Upper lobe of right lung (tissue), 1 donor: ENCODE measurements at regions not wholly inside any gene's neighbourhood (a gene's known extent, or its start where the extent isn't known, plus 50 kb on each side); places are given as distances from the start of the nearest gene placed in this dataset.

Source experiments
- ATAC-seq: fragments of 200-7000 bp; cut with Tn5 transposase; one replicate; pipeline ENCODE4 v1.9.1; 2020; ENCODE audit warnings: mild to moderate bottlenecking, moderate library complexity
- DNase-seq: peaks from one replicate; pipeline ENCODE4 v3.0.0-alpha.2; 2020
- H3K27ac ChIP-seq: fragments of 200-600 bp; one replicate; pipeline ENCODE4 v1.8.0; 2022
- H3K27me3 ChIP-seq: fragments of 200-600 bp; one replicate; pipeline ENCODE4 v1.8.0; 2022; ENCODE audit warnings: mild to moderate bottlenecking
- H3K36me3 ChIP-seq: fragments of 200-600 bp; one replicate; pipeline ENCODE4 v1.8.0; 2022
- H3K4me1 ChIP-seq: fragments of 200-600 bp; one replicate; pipeline ENCODE4 v1.8.0; 2022
- H3K4me3 ChIP-seq: fragments of 200-600 bp; one replicate; pipeline ENCODE4 v1.8.0; 2022; ENCODE audit warnings: mild to moderate bottlenecking
- H3K9me3 ChIP-seq: fragments of 200-600 bp; one replicate; pipeline ENCODE4 v1.8.0; 2022
- intact Hi-C: fragments of 100-400 bp; cut with DNase I; formaldehyde crosslinking; loops from one replicate; pipeline ENCODE4 v1.11.0; 2022
- TF ChIP-seq, protein P1 (sequence below): fragments of 200-600 bp; IDR thresholded peaks from one replicate; pipeline ENCODE4 v1.8.0; 2022; ENCODE audit warnings: antibody characterized with exemption
- donor health status: DM: no; HTN: yes; CAD: no; lungs with severe emphysema.

DNA sequence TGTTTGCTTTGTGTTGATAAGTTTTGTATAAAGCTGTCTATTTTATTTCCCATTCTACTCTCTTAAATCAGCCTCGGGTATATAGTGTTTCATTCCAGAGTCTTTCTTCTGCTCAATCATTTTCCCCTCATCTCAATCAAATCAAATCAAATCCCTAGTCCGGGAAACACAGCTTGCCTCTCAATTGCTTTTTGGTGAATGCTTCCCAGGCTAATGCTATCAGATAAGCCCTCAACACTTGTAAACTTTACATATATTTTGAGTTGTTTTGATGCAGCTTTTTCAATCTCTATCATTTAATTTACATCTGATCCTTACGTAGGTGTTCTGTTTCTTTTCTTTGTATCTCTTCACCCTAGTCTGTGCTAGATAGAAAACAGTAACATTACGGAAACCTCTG is 416.7 kb upstream of the PDE3A start:
- ATAC-seq (no peak), DNase-seq (no peak)
- Histone ChIP-seq H3K27ac (no peak overlapping the region), H3K4me3 (no peak overlapping the region), H3K4me1 (no peaks in the 10 kb centered on the region), H3K36me3 (no peaks in the 10 kb centered on the region), H3K27me3 (no peaks in the 10 kb centered on the region), H3K9me3 (no peaks in the 10 kb centered on the region)
- TF ChIP-seq, protein P1, sequence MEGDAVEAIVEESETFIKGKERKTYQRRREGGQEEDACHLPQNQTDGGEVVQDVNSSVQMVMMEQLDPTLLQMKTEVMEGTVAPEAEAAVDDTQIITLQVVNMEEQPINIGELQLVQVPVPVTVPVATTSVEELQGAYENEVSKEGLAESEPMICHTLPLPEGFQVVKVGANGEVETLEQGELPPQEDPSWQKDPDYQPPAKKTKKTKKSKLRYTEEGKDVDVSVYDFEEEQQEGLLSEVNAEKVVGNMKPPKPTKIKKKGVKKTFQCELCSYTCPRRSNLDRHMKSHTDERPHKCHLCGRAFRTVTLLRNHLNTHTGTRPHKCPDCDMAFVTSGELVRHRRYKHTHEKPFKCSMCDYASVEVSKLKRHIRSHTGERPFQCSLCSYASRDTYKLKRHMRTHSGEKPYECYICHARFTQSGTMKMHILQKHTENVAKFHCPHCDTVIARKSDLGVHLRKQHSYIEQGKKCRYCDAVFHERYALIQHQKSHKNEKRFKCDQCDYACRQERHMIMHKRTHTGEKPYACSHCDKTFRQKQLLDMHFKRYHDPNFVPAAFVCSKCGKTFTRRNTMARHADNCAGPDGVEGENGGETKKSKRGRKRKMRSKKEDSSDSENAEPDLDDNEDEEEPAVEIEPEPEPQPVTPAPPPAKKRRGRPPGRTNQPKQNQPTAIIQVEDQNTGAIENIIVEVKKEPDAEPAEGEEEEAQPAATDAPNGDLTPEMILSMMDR: no peak
- intact Hi-C loops: no loop called here

DNA sequence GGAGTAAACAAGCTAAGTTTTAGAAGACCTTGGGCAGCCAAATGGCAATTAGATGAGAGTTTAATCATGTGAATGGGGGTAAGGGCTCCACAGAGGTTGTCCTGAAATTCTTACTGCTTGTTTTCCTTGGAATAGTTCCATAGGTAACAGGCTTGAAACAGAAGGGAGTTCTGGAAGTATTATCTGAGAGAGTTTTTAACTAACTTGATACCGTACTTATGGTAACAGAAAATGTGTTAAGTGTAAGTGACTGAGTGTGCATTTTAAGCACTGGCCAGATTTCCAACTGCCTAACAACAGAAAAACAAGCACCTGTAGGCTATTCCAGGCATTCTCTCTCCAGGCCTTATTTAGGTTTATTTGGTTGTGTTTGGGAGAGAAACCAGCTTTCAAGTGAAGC is 414.6 kb upstream of the PDE3A start:
- TF ChIP-seq, protein P1: no peak
- Histone ChIP-seq H3K27ac (no peak overlapping the region), H3K36me3 (no peaks in the 10 kb centered on the region), H3K9me3 (no peaks in the 10 kb centered on the region), H3K4me3 (no peak overlapping the region), H3K4me1 (no peaks in the 10 kb centered on the region), H3K27me3 (no peaks in the 10 kb centered on the region)
- ATAC-seq (no peak), DNase-seq (no peak)
- intact Hi-C loops: no loop called here

DNA sequence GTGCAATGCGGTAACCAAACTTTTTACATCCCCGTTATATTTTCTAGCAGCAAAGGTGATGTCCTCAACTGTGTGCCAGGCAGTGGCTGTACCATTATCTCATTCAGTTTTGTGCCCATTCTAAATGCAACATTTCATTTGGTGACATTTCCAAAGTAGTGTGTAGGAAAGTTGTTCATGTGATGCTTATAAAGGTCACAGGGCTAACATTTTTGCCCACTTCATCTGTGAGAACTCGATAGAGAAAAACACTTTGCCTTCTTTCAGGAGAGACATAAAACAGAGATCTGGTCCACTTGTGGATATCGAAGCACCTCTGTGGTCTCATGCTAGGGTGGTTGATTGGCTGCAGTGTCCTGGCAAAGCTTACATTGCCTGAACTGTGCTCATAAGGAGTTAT is 414.2 kb upstream of the PDE3A start:
- Histone ChIP-seq H3K36me3 (no peaks in the 10 kb centered on the region), H3K4me3 (no peak overlapping the region), H3K9me3 (no peaks in the 10 kb centered on the region), H3K27ac (no peak overlapping the region), H3K27me3 (no peaks in the 10 kb centered on the region), H3K4me1 (no peaks in the 10 kb centered on the region)
- no peak for ATAC-seq
- no peak for DNase-seq
- intact Hi-C loops: no loop called here
- TF ChIP-seq, protein P1: no peak

- no peak overlapping the region for H3K27ac ChIP-seq
- no peaks in the 10 kb centered on the region for H3K4me1 ChIP-seq
- no peaks in the 10 kb centered on the region for H3K36me3 ChIP-seq
- H3K9me3 ChIP-seq: no peaks in the 10 kb centered on the region
- TF ChIP-seq, protein P1: no peak
- H3K27me3 ChIP-seq: no peaks in the 10 kb centered on the region
- intact Hi-C loops: no loop called here
- no peak for ATAC-seq
- no peak for DNase-seq
- H3K4me3 ChIP-seq: no peak overlapping the region
Measured at GRCh38 chr12:19957308-19958125, 410.8 kb upstream of the PDE3A start.

GRCh38 chr12:19958389-19958788 is 409.9 kb upstream of the PDE3A start:
- Histone ChIP-seq H3K4me3 (no peak overlapping the region), H3K27me3 (no peaks in the 10 kb centered on the region), H3K4me1 (no peaks in the 10 kb centered on the region), H3K27ac (no peak overlapping the region), H3K36me3 (no peaks in the 10 kb centered on the region), H3K9me3 (no peaks in the 10 kb centered on the region)
- intact Hi-C loops: no loop called here
- ATAC-seq (no peak), DNase-seq (no peak)
- TF ChIP-seq, protein P1: no peak
